GM21737 (cell line): ENCODE measurements at regions not wholly inside any gene's neighbourhood (a gene's known extent, or its start where the extent isn't known, plus 50 kb on each side); places are given as distances from the start of the nearest gene placed in this dataset.
"Not testable (repeated sequence)": the region's sequence is repeated elsewhere in the genome, so short reads cannot be mapped to it uniquely, and the experiment has no call there.

Experiments
- ATAC-seq: cut with Tn5 transposase; IDR thresholded peaks from one replicate; pipeline ENCODE4 v1.9.1; 2021; ENCODE audit warnings: mild to moderate bottlenecking, moderate library complexity; ENCODE audit not compliant: unreplicated experiment

- no peak for ATAC-seq
These were observed 391.0 kb downstream of the TFAP2B start for GRCh38 chr6:51209651-51210050.

GRCh38 chr6:51213811-51214210, 395.1 kb downstream of the TFAP2B start:
- ATAC-seq = no peak

- ATAC-seq = no peak
These were observed 395.8 kb downstream of the TFAP2B start for GRCh38 chr6:51214442-51214841.

- ATAC-seq = no peak
These were observed 399.5 kb downstream of the TFAP2B start for GRCh38 chr6:51218181-51218580.

- ATAC-seq = not testable (repeated sequence)
These were observed 406.0 kb downstream of the TFAP2B start for GRCh38 chr6:51224580-51225240.

- ATAC-seq = no peak
These were observed 422.7 kb downstream of the TFAP2B start for GRCh38 chr6:51241376-51241775.

GRCh38 chr6:51249798-51250197, 431.1 kb downstream of the TFAP2B start:
- ATAC-seq = no peak

- ATAC-seq = no peak
These were observed 431.6 kb downstream of the TFAP2B start for GRCh38 chr6:51250317-51250716.

- no peak for ATAC-seq
These were observed 439.3 kb downstream of the TFAP2B start for GRCh38 chr6:51257938-51258337.

- ATAC-seq = no peak
These were observed 441.3 kb downstream of the TFAP2B start for GRCh38 chr6:51260003-51260402.

GRCh38 chr6:51261691-51262090, 443.0 kb downstream of the TFAP2B start:
- ATAC-seq = no peak

GRCh38 chr6:51265426-51265825, 446.8 kb downstream of the TFAP2B start:
- no peak for ATAC-seq

- ATAC-seq = no peak
These were observed 447.9 kb downstream of the TFAP2B start for GRCh38 chr6:51266604-51267003.

- ATAC-seq = no peak
These were observed 450.0 kb downstream of the TFAP2B start for GRCh38 chr6:51268666-51269065.

- ATAC-seq = no peak
These were observed 451.2 kb downstream of the TFAP2B start for GRCh38 chr6:51269876-51270275.

- no peak for ATAC-seq
These were observed 452.9 kb downstream of the TFAP2B start for GRCh38 chr6:51271615-51272014.

- ATAC-seq = no peak
These were observed 454.7 kb downstream of the TFAP2B start for GRCh38 chr6:51273228-51273961.

GRCh38 chr6:51277474-51277873, 458.8 kb downstream of the TFAP2B start:
- no peak for ATAC-seq

- no peak for ATAC-seq
These were observed 463.4 kb downstream of the TFAP2B start for GRCh38 chr6:51282026-51282425.

- ATAC-seq = no peak
These were observed 465.2 kb downstream of the TFAP2B start for GRCh38 chr6:51283723-51284355.

GRCh38 chr6:51285876-51286275, 467.2 kb downstream of the TFAP2B start:
- ATAC-seq = no peak

GRCh38 chr6:51289041-51289440, 470.4 kb downstream of the TFAP2B start:
- ATAC-seq = no peak
